ENCODE measurements at regions not wholly inside any gene's neighbourhood (a gene's known extent, or its start where the extent isn't known, plus 50 kb on each side); places are given as distances from the start of the nearest gene placed in this dataset.

DNA sequence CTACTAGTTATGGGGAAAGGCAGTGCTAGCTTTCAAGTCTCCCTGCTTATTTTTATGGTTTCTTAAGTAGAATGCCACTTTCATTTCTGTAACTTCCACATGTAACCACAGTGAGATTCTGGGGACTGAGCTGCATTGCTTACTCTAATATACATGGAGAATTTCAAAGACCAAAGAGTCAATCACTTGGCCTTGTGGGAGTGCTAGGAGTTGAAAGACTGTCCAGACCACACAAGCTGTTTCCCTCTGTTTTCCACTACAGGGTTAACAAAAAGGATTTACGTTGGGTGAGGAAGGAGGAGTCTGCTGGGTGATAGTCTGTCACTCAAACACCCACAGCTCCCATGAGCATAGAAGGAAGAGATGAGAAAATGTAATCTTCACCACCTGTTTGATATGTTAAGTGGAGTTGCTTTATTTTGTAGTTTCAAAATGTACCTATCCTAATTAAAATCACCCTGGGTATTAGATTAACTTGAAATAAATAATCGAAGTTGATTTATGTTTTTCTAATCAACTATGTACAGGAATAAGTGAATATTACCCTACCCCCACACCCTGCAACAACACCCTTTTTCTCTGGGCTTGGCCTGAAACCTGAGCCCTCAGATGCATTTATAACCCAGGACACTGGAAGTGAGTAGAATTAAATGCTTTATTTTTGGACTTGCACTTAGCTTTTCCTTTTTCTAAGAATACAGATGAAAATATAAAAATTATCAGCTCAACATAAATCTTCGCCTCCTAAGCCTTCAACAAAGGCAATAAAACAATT is 225.8 kb upstream of the SLC10A2 start:
- no peak for ATAC-seq
- Mint-ChIP-seq H3K27me3 (no peaks in the 10 kb centered on the region), H3K27ac (no peak overlapping the region), H3K4me1 (no peaks in the 10 kb centered on the region), H3K36me3 (no peaks in the 10 kb centered on the region), H3K9me3 (peaks cover 2% of the 10 kb centered on the region), H3K4me3 (no peak overlapping the region)

GRCh38 chr13:103291226-103291625 is 225.0 kb upstream of the SLC10A2 start:
- Mint-ChIP-seq H3K27me3 (no peaks in the 10 kb centered on the region), H3K27ac (no peak overlapping the region), H3K4me3 (no peak overlapping the region), H3K36me3 (no peaks in the 10 kb centered on the region), H3K4me1 (no peaks in the 10 kb centered on the region), H3K9me3 (no peaks in the 10 kb centered on the region)
- ATAC-seq = no peak

GRCh38 chr13:103289681-103290080 is 223.5 kb upstream of the SLC10A2 start:
- H3K4me1 Mint-ChIP-seq = no peaks in the 10 kb centered on the region
- no peak overlapping the region for H3K4me3 Mint-ChIP-seq
- no peak overlapping the region for H3K27ac Mint-ChIP-seq
- no peaks in the 10 kb centered on the region for H3K27me3 Mint-ChIP-seq
- no peaks in the 10 kb centered on the region for H3K36me3 Mint-ChIP-seq
- peaks cover 3% of the 10 kb centered on the region for H3K9me3 Mint-ChIP-seq
- no peak for ATAC-seq

DNA sequence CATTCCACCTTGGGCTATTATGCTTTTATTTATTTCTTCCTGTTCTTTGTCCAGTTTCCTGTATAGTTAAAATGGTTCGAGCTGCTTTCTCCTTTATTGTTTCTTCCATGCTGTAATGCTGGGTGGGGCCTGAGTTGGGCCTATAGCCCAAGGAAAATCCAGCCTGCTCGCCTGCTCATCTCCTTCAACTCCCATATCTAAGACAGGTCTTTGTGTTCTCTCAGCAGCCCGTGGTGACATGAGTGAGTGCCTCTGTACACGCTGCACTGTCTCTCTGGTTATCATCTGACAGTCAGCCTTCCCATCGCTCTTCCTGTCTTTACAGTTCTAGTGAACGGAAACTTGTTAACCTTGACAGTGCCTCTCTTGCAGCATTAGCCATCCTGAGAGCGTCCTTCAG is 221.9 kb upstream of the SLC10A2 start:
- no peak overlapping the region for H3K4me3 Mint-ChIP-seq
- no peak overlapping the region for H3K27ac Mint-ChIP-seq
- no peak for ATAC-seq
- H3K4me1 Mint-ChIP-seq = no peaks in the 10 kb centered on the region
- H3K36me3 Mint-ChIP-seq = no peaks in the 10 kb centered on the region
- peaks cover 3% of the 10 kb centered on the region for H3K9me3 Mint-ChIP-seq
- H3K27me3 Mint-ChIP-seq = no peaks in the 10 kb centered on the region

GRCh38 chr13:103287659-103288058 is 221.4 kb upstream of the SLC10A2 start:
- H3K27me3 Mint-ChIP-seq = no peaks in the 10 kb centered on the region
- no peaks in the 10 kb centered on the region for H3K4me1 Mint-ChIP-seq
- H3K27ac Mint-ChIP-seq = no peak overlapping the region
- H3K4me3 Mint-ChIP-seq = no peak overlapping the region
- peaks cover 3% of the 10 kb centered on the region for H3K9me3 Mint-ChIP-seq
- ATAC-seq = no peak
- H3K36me3 Mint-ChIP-seq = no peaks in the 10 kb centered on the region

- Mint-ChIP-seq H3K4me1 (no peaks in the 10 kb centered on the region), H3K9me3 (peaks cover 3% of the 10 kb centered on the region), H3K4me3 (no peak overlapping the region), H3K27me3 (no peaks in the 10 kb centered on the region), H3K36me3 (no peaks in the 10 kb centered on the region), H3K27ac (no peak overlapping the region)
- no peak for ATAC-seq
Measured at GRCh38 chr13:103284466-103284865, 218.2 kb upstream of the SLC10A2 start.

- no peak for ATAC-seq
- H3K27me3 Mint-ChIP-seq = no peaks in the 10 kb centered on the region
- H3K4me1 Mint-ChIP-seq = no peaks in the 10 kb centered on the region
- peaks cover 3% of the 10 kb centered on the region for H3K9me3 Mint-ChIP-seq
- H3K36me3 Mint-ChIP-seq = no peaks in the 10 kb centered on the region
- H3K4me3 Mint-ChIP-seq = no peak overlapping the region
- H3K27ac Mint-ChIP-seq = no peak overlapping the region
Measured at GRCh38 chr13:103283451-103283820, 217.2 kb upstream of the SLC10A2 start.

DNA sequence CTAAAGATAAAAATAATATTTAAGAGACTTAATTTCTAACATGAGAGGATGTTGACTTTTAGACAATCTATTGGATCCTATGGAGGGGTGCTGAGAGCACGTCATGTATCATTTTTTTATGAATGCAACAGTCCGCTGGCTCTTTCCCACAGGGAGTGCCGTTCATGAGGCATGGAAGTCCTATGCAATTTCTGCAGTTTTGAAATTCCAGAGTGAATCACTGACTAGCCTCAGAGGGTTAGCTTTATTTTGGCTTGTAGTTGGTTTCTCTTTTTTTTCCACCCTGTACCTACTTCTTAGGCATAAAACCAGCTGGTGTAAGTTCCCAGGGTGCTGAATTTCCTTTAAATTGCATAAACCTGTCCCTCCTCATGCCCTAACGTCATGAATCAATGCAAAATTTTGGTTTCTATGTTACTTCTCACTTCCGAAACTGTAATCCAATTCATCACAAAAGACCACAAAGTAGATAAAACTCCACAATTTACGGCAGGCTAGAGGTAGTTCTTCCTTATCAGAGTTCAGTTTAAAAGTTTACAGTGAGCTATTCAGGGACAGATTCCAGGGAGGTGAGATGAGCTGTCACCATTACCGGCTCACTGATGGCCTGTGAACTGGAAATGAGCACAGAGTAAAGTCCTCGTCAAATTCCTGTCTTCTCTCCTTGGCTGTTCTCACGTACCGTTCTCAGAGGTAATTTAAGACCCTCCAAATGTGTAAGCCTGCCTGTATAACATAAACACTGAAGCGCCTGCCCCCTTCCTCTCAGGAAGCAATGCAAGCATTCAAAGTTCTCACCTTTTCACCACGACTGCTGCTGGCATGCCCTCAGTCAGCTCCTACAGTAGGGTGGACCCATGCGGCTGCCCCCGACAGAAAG is 216.6 kb upstream of the SLC10A2 start:
- Mint-ChIP-seq H3K27me3 (no peaks in the 10 kb centered on the region), H3K4me1 (no peaks in the 10 kb centered on the region), H3K27ac (no peak overlapping the region), H3K9me3 (peaks cover 3% of the 10 kb centered on the region), H3K4me3 (no peak overlapping the region), H3K36me3 (no peaks in the 10 kb centered on the region)
- no peak for ATAC-seq

DNA sequence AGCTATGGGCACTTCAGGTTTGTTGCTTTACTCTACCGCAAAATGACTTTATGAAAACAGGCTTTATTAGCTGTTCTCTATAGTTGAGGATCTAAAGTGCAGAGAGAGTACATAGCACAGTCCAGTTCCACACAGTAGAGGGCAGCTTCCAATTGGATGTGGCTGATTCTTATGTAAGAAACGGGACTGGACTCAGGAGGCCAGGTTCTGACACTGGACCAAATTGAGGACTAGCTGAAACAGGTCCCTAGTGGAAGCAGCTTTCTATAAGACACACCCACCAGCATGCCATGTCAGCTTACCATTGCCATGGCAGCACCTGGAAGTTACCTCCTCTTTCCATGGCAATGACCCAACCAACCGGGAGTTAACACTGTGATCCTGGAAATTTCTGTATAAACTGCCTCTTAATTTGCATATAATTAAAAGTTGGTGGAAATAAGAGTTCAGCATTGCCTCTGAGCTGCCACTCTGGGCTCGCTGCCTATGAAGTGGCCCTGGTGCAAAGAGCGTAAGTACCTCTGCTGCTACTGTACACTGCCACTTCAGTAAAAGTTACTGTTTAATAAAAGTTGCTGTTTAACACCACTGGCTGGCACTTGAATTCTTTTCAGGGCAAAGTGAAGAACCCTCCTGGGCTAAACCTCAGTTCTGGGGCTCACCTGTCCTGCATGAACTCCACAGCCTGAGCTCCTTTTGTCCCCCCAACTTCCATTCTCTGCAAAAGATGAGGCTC is 211.9 kb upstream of the SLC10A2 start:
- Mint-ChIP-seq H3K36me3 (no peaks in the 10 kb centered on the region), H3K4me3 (no peak overlapping the region), H3K9me3 (no peaks in the 10 kb centered on the region), H3K4me1 (no peaks in the 10 kb centered on the region), H3K27me3 (no peaks in the 10 kb centered on the region), H3K27ac (no peak overlapping the region)
- no peak for ATAC-seq

GRCh38 chr13:103276775-103277498 is 210.7 kb upstream of the SLC10A2 start:
- no peaks in the 10 kb centered on the region for H3K9me3 Mint-ChIP-seq
- H3K27ac Mint-ChIP-seq = no peak overlapping the region
- H3K36me3 Mint-ChIP-seq = no peaks in the 10 kb centered on the region
- no peaks in the 10 kb centered on the region for H3K4me1 Mint-ChIP-seq
- H3K27me3 Mint-ChIP-seq = no peaks in the 10 kb centered on the region
- ATAC-seq = no peak
- no peak overlapping the region for H3K4me3 Mint-ChIP-seq

DNA sequence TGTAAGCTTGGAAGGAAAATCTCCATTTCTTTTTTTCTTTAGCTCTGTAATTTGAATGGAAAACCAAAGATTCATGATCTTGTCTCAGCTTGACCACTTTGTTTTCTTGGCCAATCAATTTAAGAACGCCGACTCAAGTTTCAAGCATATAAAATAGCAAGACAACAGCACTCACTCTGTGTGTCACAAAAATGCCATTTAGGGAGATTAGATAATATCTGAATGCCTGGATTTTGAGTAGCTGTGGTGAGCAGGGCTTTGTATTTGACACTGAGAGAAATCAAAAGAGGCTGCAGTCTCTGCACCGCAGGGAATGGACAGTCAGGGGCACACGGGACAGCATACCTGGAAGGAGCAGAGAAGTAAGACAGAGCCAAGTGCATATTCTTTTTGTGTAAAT is 209.5 kb upstream of the SLC10A2 start:
- no peaks in the 10 kb centered on the region for H3K36me3 Mint-ChIP-seq
- H3K27me3 Mint-ChIP-seq = no peaks in the 10 kb centered on the region
- ATAC-seq = no peak
- H3K4me3 Mint-ChIP-seq = no peak overlapping the region
- H3K9me3 Mint-ChIP-seq = no peaks in the 10 kb centered on the region
- H3K4me1 Mint-ChIP-seq = no peaks in the 10 kb centered on the region
- no peak overlapping the region for H3K27ac Mint-ChIP-seq

DNA sequence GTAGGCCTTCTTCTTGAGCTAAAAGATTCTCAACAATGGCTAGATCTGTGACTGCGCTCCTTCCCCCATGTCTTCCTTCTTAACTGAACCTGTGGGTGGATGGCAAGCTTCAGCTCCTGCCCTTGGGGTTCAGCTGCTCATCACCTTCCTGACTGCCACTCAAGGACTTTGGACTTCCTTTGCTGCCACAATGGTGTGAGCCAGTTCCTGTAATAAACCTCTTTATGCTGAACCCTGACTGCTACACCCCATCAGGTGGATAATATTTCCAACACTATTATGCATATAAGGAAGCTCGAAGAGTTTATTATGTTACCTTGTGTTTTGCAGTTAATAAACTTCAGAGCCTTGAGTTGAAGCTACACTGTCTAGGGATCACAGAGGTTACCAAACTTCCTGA is 208.9 kb upstream of the SLC10A2 start:
- Mint-ChIP-seq H3K4me1 (no peaks in the 10 kb centered on the region), H3K36me3 (no peaks in the 10 kb centered on the region), H3K9me3 (no peaks in the 10 kb centered on the region), H3K27me3 (no peaks in the 10 kb centered on the region), H3K4me3 (no peak overlapping the region), H3K27ac (no peak overlapping the region)
- no peak for ATAC-seq

- Mint-ChIP-seq H3K36me3 (no peaks in the 10 kb centered on the region), H3K4me3 (no peak overlapping the region), H3K4me1 (no peaks in the 10 kb centered on the region), H3K9me3 (no peaks in the 10 kb centered on the region), H3K27ac (no peak overlapping the region), H3K27me3 (no peaks in the 10 kb centered on the region)
- no peak for ATAC-seq
Measured at GRCh38 chr13:103273825-103274224, 207.6 kb upstream of the SLC10A2 start.

DNA sequence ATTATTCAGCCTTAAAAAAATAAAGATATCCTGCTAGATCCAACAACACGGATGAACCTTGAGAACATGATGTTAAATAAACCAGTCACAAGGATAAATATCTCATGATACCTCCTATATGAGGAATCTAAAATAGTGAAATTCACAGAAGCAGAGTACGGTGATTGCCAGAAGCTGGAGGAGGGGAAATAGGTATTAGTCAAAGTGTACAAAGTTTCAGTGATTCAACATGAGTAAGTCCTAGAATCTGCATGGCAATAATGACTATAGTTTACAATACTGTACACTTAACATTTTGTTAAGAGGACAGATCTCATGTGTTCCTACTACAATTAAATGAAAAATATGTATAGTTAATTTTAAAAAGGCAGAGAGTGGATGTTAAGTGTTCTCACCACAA is 206.6 kb upstream of the SLC10A2 start:
- Mint-ChIP-seq H3K27me3 (no peaks in the 10 kb centered on the region), H3K27ac (no peak overlapping the region), H3K36me3 (no peaks in the 10 kb centered on the region), H3K4me1 (no peaks in the 10 kb centered on the region), H3K4me3 (no peak overlapping the region), H3K9me3 (peaks cover 3% of the 10 kb centered on the region)
- ATAC-seq = no peak

GRCh38 chr13:103263448-103263847 is 197.2 kb upstream of the SLC10A2 start:
- no peaks in the 10 kb centered on the region for H3K36me3 Mint-ChIP-seq

More at GRCh38 chr13:103263448-103263847, 197.2 kb upstream of the SLC10A2 start:
- Mint-ChIP-seq H3K4me1 (no peaks in the 10 kb centered on the region), H3K27ac (no peak overlapping the region), H3K4me3 (no peak overlapping the region), H3K27me3 (no peaks in the 10 kb centered on the region), H3K9me3 (peaks cover 27% of the 10 kb centered on the region)
- ATAC-seq = no peak
